ENCODE measurements at regions not wholly inside any gene's neighbourhood (a gene's known extent, or its start where the extent isn't known, plus 50 kb on each side); places are given as distances from the start of the nearest gene placed in this dataset.

DNA sequence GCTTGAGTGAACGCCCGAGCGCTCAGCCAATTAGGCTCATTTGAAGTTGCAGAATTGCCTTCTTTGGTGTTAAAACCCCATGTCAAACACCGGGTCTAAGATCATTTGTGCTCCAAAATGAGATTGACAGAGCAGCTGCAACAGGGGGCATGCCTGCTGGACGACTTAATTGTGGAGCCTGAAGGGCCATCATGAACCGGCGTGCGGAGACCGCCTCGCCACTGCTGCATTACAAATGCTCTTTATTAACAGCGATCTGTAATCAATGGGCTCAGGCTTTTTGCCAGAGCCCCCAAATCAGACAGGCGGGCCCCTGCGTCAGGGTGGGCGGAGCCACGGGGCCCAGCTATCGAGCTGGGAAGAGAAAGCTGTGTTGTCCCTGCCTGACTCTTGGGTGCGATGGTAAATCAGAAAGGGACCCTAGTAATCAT, 183.2 kb downstream of the SIM1 start:
- no peak overlapping the region for H3K27ac ChIP-seq
- TF ChIP-seq CTCF (conservative IDR thresholded peaks at IDR 0.05), result no peak
- no peak for TF ChIP-seq ZFX (IDR thresholded peaks at IDR 0.05)

DNA sequence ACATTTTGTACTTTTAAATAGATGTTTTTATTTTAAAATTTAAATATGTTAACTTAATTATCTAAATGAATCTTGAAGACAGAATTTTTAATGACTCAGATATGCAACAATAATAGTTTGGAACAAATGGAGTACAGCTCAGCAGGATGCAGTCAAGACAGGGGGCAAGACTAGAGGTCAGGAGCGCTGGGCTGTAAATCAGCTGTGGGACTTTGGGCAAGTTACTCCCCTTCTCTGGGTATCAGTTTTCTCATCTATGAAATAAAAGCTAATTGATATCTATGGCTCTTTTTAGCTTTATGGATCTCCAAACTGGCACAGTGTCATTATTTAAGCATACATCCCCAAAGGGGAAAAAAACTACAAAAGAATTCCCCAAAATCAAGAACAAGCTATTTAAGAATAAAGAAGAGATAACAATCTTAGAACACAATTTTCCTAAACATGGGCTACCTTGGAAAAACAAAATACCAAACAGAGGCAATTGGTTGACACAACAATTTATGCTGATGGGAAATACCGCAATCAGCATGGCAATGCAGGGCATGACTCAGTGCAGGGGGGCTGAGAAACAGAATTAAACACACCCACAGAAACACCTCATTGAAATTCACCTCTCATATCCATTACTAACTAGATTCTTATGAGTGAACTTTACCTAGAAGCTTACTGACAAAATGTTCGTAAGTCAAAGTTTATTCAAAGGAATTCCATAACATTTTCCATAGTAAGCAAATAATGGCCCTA, 188.2 kb downstream of the SIM1 start:
- no peak overlapping the region for H3K27ac ChIP-seq
- no peak for TF ChIP-seq CTCF (conservative IDR thresholded peaks at IDR 0.05)
- no peak for TF ChIP-seq ZFX (IDR thresholded peaks at IDR 0.05)

GRCh38 chr6:100274147-100274546, 190.6 kb downstream of the SIM1 start:
- no peak overlapping the region for H3K27ac ChIP-seq

GRCh38 chr6:100271625-100272024, 193.1 kb downstream of the SIM1 start:
- no peak for TF ChIP-seq CTCF (conservative IDR thresholded peaks at IDR 0.05)
- TF ChIP-seq ZFX (IDR thresholded peaks at IDR 0.05), result no peak
- no peak overlapping the region for H3K27ac ChIP-seq

More at GRCh38 chr6:100274147-100274546, 190.6 kb downstream of the SIM1 start:
- TF ChIP-seq CTCF (conservative IDR thresholded peaks at IDR 0.05) (no peak), ZFX (IDR thresholded peaks at IDR 0.05) (no peak)

- TF ChIP-seq CTCF (conservative IDR thresholded peaks at IDR 0.05) (no peak), ZFX (IDR thresholded peaks at IDR 0.05) (no peak)
- H3K27ac ChIP-seq, result no peak overlapping the region
These were observed 193.5 kb downstream of the SIM1 start for GRCh38 chr6:100271202-100271601.

DNA sequence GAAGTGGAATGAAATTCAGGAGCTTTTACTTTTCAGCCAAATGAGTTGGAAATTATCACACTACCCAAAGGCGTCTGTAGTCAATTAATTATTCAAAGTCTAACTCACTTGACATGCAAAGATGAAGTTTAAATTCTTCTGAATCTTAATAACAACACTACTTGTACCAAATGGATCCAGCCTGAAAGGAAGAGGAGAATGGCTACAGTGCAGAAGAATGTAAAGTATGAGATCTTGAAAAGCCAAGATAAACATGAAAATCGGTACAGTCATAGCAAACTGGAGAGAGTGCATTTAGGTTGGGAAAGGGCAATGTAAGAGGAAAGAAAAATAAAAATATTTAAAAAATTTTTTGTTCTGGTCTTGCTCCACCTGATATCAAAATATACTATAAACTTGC, 195.5 kb downstream of the SIM1 start:
- TF ChIP-seq ZFX (IDR thresholded peaks at IDR 0.05) (no peak), CTCF (conservative IDR thresholded peaks at IDR 0.05) (no peak)
- no peak overlapping the region for H3K27ac ChIP-seq

GRCh38 chr6:100268326-100268725, 196.4 kb downstream of the SIM1 start:
- no peak overlapping the region for H3K27ac ChIP-seq
- TF ChIP-seq ZFX (IDR thresholded peaks at IDR 0.05) (no peak), CTCF (conservative IDR thresholded peaks at IDR 0.05) (no peak)
